ENCODE measurements at regions not wholly inside any gene's neighbourhood (a gene's known extent, or its start where the extent isn't known, plus 50 kb on each side); places are given as distances from the start of the nearest gene placed in this dataset.

- no peaks in the 10 kb centered on the region for H3K4me1 ChIP-seq (replicated peaks in 1 of 4; ENCODE audit: control insufficient read depth in 3 of 4, insufficient read depth in 4 of 4, low read length in 3 of 4)
- no peak overlapping the region for H3K4me2 ChIP-seq (ENCODE audit: insufficient read depth in 1 of 2, low read depth in 2 of 2, low read length in 2 of 2)
- H3K27ac ChIP-seq (ENCODE audit: low read depth, low read length): no peak overlapping the region
- no peak overlapping the region for H2BK15ac ChIP-seq (ENCODE audit: low read length)
- no peaks in the 10 kb centered on the region for H3K36me3 ChIP-seq (ENCODE audit: control insufficient read depth in 2 of 4, insufficient read depth in 4 of 4, low read length in 3 of 4)
- TF ChIP-seq RXRA (IDR thresholded peaks at IDR 0.05; ENCODE audit: insufficient read depth, low read depth, low read length): no peak
- TF ChIP-seq EP300 (IDR thresholded peaks at IDR 0.05; ENCODE audit: borderline replicate concordance in 1 of 2, low read depth in 2 of 2, low read length in 2 of 2): no peak
- no peak for TF ChIP-seq MAX (IDR thresholded peaks at IDR 0.05)
- TF ChIP-seq MAFK (IDR thresholded peaks at IDR 0.05; ENCODE audit: low read depth, low read length): no peak
- H3K56ac ChIP-seq (replicated peaks; ENCODE audit: insufficient read length, low read depth, low read length): no peak overlapping the region
- H3K18ac ChIP-seq (ENCODE audit: extremely low read depth, low read length): no peak overlapping the region
- H3K4ac ChIP-seq (replicated peaks; ENCODE audit: insufficient read length, low read depth, low read length): no peak overlapping the region
- DNase-seq (ENCODE audit: low read depth in 1 of 2, low spot score in 2 of 2) (no peak), FAIRE-seq (no peak)
- no peak overlapping the region for H2BK20ac ChIP-seq (ENCODE audit: low read length)
- CTCF ChIA-PET (ENCODE audit: partially characterized antibody): no interaction called here
- H3K14ac ChIP-seq (ENCODE audit: insufficient read length): no peak overlapping the region
- H3K23me2 ChIP-seq (ENCODE audit: low read depth, low read length): no peaks in the 10 kb centered on the region
- H3K23ac ChIP-seq (ENCODE audit: insufficient read length): no peak overlapping the region
- H4K8ac ChIP-seq (ENCODE audit: extremely low read depth, insufficient read depth, low read length): no peak overlapping the region
- H3K79me2 ChIP-seq (ENCODE audit: control insufficient read depth in 1 of 2, insufficient read depth in 2 of 2, low read length in 2 of 2): no peaks in the 10 kb centered on the region
- no peaks in the 10 kb centered on the region for H4K20me1 ChIP-seq (replicated peaks in 1 of 2; ENCODE audit: control insufficient read depth in 1 of 2, insufficient read depth in 2 of 2, low read length in 2 of 2)
- no peak overlapping the region for H3K9ac ChIP-seq (replicated peaks in 1 of 4; ENCODE audit: extremely low read depth in 1 of 4, low read depth in 3 of 4, low read length in 3 of 4)
- H2AK5ac ChIP-seq (ENCODE audit: low read depth, low read length): no peak overlapping the region
- no peak overlapping the region for H2BK5ac ChIP-seq (ENCODE audit: low read depth, low read length)
- POLR2A ChIA-PET (ENCODE audit: partially characterized antibody): no interaction called here
- H2BK120ac ChIP-seq (replicated peaks; ENCODE audit: low read depth, low read length): no peak overlapping the region
- no peak overlapping the region for H4K5ac ChIP-seq (ENCODE audit: insufficient read length, low read depth, low read length)
- H3K79me1 ChIP-seq (ENCODE audit: low read depth, low read length): no peaks in the 10 kb centered on the region
- H3K4me3 ChIP-seq (ENCODE audit: extremely low read depth in 1 of 4, insufficient read depth in 2 of 4, low read depth in 3 of 4, low read length in 4 of 4): no peak overlapping the region
- no peak overlapping the region for H2AFZ ChIP-seq (ENCODE audit: low read length)
- H4K91ac ChIP-seq (replicated peaks; ENCODE audit: insufficient read length, low read length): no peak overlapping the region
- H3K9me3 ChIP-seq (ENCODE audit: insufficient read depth in 2 of 2, low read depth in 1 of 2, low read length in 1 of 2): peaks cover 44 to 64% of the 10 kb centered on the region in 2 experiments
- H3K27me3 ChIP-seq (replicated peaks in 1 of 4; ENCODE audit: control insufficient read depth in 3 of 4, extremely low read depth in 1 of 4, insufficient read depth in 3 of 4, low read length in 3 of 4): no peaks in the 10 kb centered on the region
- H2BK12ac ChIP-seq (ENCODE audit: low read depth, low read length): no peak overlapping the region
Measured at GRCh38 chr14:106501898-106502297, 975.5 kb downstream of the TMEM121 start.

Data from H1 (cell line).